T-cell (primary cell): ENCODE measurements at regions not wholly inside any gene's neighbourhood (a gene's known extent, or its start where the extent isn't known, plus 50 kb on each side); places are given as distances from the start of the nearest gene placed in this dataset.

Experiments used
- ATAC-seq, 4 experiments: fragments of 200-7000 bp in 3 of 4; fragments of 150-1000 bp in 1 of 4; cut with Tn5 transposase; replicated peaks in 1 of 4; 1 replicate in 3 of 4; 2 replicates in 1 of 4; pipeline ENCODE4 v1.10.0; 2021; ENCODE audit warnings: moderate library complexity in 3 of 4, mild to moderate bottlenecking in 2 of 4, moderate number of reproducible peaks in 1 of 4
- CTCF ChIA-PET, 2 donors: fragments of 300-600 bp; sonication (Branson Sonifier 250); formaldehyde crosslinking; loops; one replicate each; lab custom pipeline; 2022; ENCODE audit warnings: antibody characterized with exemption in 2 of 2; lab: Charles Lee
- POLR2A ChIA-PET, 2 donors: fragments of 300-600 bp; sonication (Branson Sonifier 250); formaldehyde crosslinking; loops; one replicate each; lab custom pipeline; 2022; ENCODE audit warnings: antibody characterized with exemption in 2 of 2; lab: Charles Lee
- DNase-seq, 35 experiments: peaks; one replicate each; pipeline versions ENCODE4 v3.0.0 to v3.0.0-alpha.2; 2013 to 2023
- H3K27ac ChIP-seq: one replicate; pipeline ENCODE4 v1.5.1; 2013; ENCODE audit warnings: low read length
- H3K27me3 ChIP-seq, 2 experiments: replicated peaks in 1 of 2; 1 replicate in 1 of 2; 2 replicates in 1 of 2; pipeline versions ENCODE4 v1.6.1 to v1.7.0; 2013; ENCODE audit warnings: low read length in 1 of 2, mixed read lengths in 1 of 2; ENCODE audit not compliant: control insufficient read depth in 2 of 2, insufficient read depth in 2 of 2; ENCODE audit errors: extremely low read depth in 1 of 2
- H3K36me3 ChIP-seq, 2 donors: 1 replicate in 1 of 2; 2 replicates in 1 of 2; pipeline versions ENCODE4 v1.6.1 to v1.7.0; 2013; ENCODE audit warnings: low read length in 1 of 2; ENCODE audit not compliant: control insufficient read depth in 2 of 2, insufficient read depth in 1 of 2; ENCODE audit errors: extremely low read depth in 1 of 2
- H3K4me1 ChIP-seq, 2 experiments: 1 replicate in 1 of 2; 2 replicates in 1 of 2; pipeline versions ENCODE4 v1.6.1 to v1.7.0; 2013; ENCODE audit warnings: low read length in 2 of 2, mixed read lengths in 1 of 2; ENCODE audit not compliant: insufficient read depth in 2 of 2, control insufficient read depth in 1 of 2; ENCODE audit errors: extremely low read depth in 1 of 2
- H3K4me3 ChIP-seq, 2 donors: 1 replicate in 1 of 2; 2 replicates in 1 of 2; pipeline versions ENCODE4 v1.5.1 to v1.7.0; 2013; ENCODE audit warnings: mild to moderate bottlenecking in 2 of 2, low read length in 1 of 2, moderate library complexity in 1 of 2; ENCODE audit not compliant: control insufficient read depth in 1 of 2; ENCODE audit errors: extremely low read depth in 1 of 2
- H3K9me3 ChIP-seq: 2 replicates; pipeline ENCODE4 v1.7.0; 2013
- H3K27ac Mint-ChIP-seq, 2 donors: one replicate each; pipeline ENCODE4 v1.8.0; 2020 to 2021; ENCODE audit warnings: mild to moderate bottlenecking in 2 of 2, mixed read lengths in 2 of 2
- H3K27me3 Mint-ChIP-seq, 2 donors: one replicate each; pipeline ENCODE4 v1.8.0; 2021 to 2022; ENCODE audit warnings: mixed read lengths in 2 of 2
- H3K36me3 Mint-ChIP-seq: one replicate; pipeline ENCODE4 v1.8.0; 2021; ENCODE audit warnings: mixed read lengths
- H3K4me1 Mint-ChIP-seq, 3 donors: one replicate each; pipeline ENCODE4 v1.8.0; 2020 to 2022; ENCODE audit warnings: mixed read lengths in 3 of 3, mild to moderate bottlenecking in 1 of 3
- H3K4me3 Mint-ChIP-seq, 3 donors: one replicate each; pipeline ENCODE4 v1.8.0; 2020 to 2022; ENCODE audit warnings: mild to moderate bottlenecking in 3 of 3, mixed read lengths in 3 of 3, moderate library complexity in 3 of 3
- H3K9me3 Mint-ChIP-seq, 3 donors: one replicate each; pipeline ENCODE4 v1.8.0; 2020 to 2022; ENCODE audit warnings: mixed read lengths in 3 of 3
- WGBS: methylation state at CpG from one replicate; pipeline ENCODE4 v1.1.5; 2013; ENCODE audit warnings: missing lambda C conversion rate; ENCODE audit not compliant: insufficient coverage; 5-methylcytosine and 5-hydroxymethylcytosine counted together

DNA sequence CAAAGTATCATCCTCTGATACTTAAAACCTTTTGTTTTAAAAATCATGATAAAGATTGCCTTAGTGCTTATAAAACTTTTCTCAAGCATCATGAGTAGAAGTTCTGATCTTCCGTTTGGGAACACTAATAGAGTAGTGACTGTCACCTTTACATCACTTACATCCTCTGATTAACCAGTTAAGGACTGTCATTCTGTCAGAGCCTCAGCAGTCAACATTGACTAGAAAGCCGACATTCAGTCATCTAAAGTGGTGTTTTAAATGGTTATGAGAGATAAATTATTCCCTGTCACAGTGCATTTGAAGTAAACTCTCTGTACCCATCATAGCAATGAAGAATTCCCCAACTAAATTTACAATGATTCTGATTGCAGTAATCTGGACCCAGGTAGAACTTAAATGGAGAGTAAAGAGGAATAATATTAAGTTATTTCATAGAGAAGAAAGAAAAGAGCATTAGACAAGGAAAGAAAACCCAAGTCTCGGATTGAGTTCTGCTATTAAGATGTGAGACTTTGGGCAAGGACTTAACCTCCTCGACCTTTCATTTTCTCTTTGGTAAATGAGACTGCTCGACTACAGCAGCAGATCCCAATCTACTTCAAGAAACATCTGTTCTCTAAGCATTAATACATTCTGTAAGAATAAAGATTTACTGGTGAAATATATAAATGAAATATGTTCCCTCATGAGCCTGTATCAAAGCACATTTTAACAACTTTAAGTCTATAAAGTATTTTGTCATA lies 563.9 kb upstream of the LMO3 start:
- ChIA-PET POLR2A (no interaction called here), CTCF (no interaction called here)
- Mint-ChIP-seq H3K4me1 (no peaks in the 10 kb centered on the region), H3K27ac (no peak overlapping the region), H3K27me3 (no peaks in the 10 kb centered on the region), H3K9me3 (peaks cover 11 to 26% (median 19%) of the 10 kb centered on the region in 3 donors), H3K4me3 (no peak overlapping the region), H3K36me3 (no peaks in the 10 kb centered on the region)
- H3K4me3 ChIP-seq = no peak overlapping the region
- H3K36me3 ChIP-seq = no peaks in the 10 kb centered on the region
- no peak for DNase-seq
- no peaks in the 10 kb centered on the region for H3K4me1 ChIP-seq
- no peaks in the 10 kb centered on the region for H3K9me3 ChIP-seq
- no peak for ATAC-seq
- no CpG with 5 or more reads among the region's 5 CpGs for WGBS
- no peak overlapping the region for H3K27ac ChIP-seq
- H3K27me3 ChIP-seq = no peaks in the 10 kb centered on the region

DNA sequence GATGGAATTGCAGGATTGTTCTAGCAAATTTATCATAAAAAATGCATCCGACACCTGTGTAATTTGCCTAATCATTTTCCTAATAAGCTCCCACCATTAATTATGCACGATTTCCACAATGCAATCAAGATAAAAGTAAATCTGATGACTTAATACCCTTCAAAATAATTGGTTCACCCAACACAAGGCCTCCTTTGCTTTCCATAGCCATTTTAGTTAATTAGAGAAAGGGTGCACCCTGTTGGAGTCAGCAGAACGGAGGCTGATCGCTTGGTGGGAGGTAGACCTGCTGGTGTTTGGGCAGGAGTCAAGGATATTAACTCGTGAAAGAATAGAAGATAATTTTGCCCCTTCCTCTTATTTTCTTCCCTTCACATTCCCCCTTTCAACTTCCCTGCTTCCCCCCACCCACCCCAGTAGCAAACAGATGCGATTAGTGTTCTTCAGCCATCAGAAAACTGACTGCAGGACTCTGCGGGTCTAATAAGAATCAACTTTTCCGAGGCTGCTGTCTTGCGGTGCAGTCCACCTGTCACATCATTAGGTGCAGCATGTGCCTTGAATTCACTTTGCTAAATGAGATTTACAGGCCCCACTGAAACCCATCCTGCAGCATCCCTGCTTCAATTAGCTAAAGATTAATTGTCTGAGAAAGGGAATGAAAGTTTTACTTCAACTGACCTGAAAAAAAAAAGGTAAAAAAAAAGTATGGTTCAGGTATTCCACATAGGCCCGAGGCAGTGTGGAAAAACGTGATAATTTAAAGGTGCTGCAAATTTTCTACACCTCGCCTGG lies 553.7 kb upstream of the LMO3 start:
- peaks cover 8 to 22% (median 9%) of the 10 kb centered on the region in 3 donors for H3K9me3 Mint-ChIP-seq
- no peak overlapping the region for H3K27ac ChIP-seq
- H3K36me3 ChIP-seq = no peaks in the 10 kb centered on the region
- no peaks in the 10 kb centered on the region for H3K4me1 ChIP-seq
- WGBS = 79% methylated on average over 4 of the region's 12 CpGs
- POLR2A ChIA-PET = no interaction called here
- H3K27ac Mint-ChIP-seq = no peak overlapping the region
- CTCF ChIA-PET = no interaction called here
- no peak for DNase-seq
- no peaks in the 10 kb centered on the region for H3K27me3 Mint-ChIP-seq
- H3K9me3 ChIP-seq = no peaks in the 10 kb centered on the region
- no peaks in the 10 kb centered on the region for H3K36me3 Mint-ChIP-seq
- ATAC-seq = no peak
- no peak overlapping the region for H3K4me3 ChIP-seq
- H3K4me3 Mint-ChIP-seq = no peak overlapping the region
- H3K27me3 ChIP-seq = no peaks in the 10 kb centered on the region
- no peaks in the 10 kb centered on the region for H3K4me1 Mint-ChIP-seq

DNA sequence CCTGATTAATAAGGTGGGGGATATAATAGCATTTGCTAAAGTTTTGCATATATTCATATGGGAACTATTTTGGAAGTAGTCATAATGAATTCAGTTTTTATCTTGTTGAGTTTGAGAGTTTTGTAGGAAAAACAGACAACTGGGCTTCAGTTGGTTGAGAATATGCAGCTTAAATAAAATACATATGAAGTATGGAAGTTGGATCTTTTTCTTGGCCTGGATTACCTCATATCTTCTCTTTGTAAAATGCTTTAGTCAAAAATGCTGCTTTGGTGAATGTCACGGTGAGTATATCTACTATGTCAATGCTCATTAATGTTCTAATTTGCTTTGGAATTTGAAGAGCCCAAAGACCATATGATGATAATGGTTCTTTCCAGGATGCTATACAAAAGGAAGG lies 552.2 kb upstream of the LMO3 start:
- H3K4me3 ChIP-seq = no peak overlapping the region
- H3K4me1 ChIP-seq = no peaks in the 10 kb centered on the region
- Mint-ChIP-seq H3K36me3 (no peaks in the 10 kb centered on the region), H3K27ac (no peak overlapping the region), H3K27me3 (no peaks in the 10 kb centered on the region), H3K9me3 (peaks cover 16 to 32% (median 17%) of the 10 kb centered on the region in 3 donors), H3K4me3 (no peak overlapping the region), H3K4me1 (no peaks in the 10 kb centered on the region)
- no CpG with 5 or more reads among the region's 1 CpG for WGBS
- ChIA-PET POLR2A (no interaction called here), CTCF (no interaction called here)
- no peaks in the 10 kb centered on the region for H3K27me3 ChIP-seq
- no peak overlapping the region for H3K27ac ChIP-seq
- H3K36me3 ChIP-seq = no peaks in the 10 kb centered on the region
- no peaks in the 10 kb centered on the region for H3K9me3 ChIP-seq
- ATAC-seq = no peak
- no peak for DNase-seq

DNA sequence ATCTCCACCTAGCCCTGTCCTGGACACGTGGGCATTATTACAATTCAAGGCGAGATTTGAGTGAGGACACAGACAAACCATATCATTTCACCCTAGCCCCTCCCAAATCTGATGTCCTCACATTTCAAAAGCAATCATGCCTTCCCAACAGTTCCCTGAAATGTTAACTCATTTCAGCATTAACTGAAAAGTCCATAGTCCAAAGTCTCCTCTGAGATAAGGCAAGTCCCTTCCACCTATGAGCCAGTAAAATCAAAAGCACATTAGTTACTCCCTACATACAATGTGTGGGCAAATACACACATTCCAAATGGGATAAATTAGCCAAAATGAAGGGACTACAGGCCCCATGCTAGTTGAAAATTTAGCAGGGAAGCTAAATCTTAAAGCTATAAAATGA lies 546.0 kb upstream of the LMO3 start:
- Histone ChIP-seq H3K27ac (no peak overlapping the region), H3K27me3 (no peaks in the 10 kb centered on the region), H3K9me3 (no peaks in the 10 kb centered on the region), H3K4me3 (no peak overlapping the region), H3K4me1 (no peaks in the 10 kb centered on the region), H3K36me3 (no peaks in the 10 kb centered on the region)
- no peaks in the 10 kb centered on the region for H3K27me3 Mint-ChIP-seq
- H3K27ac Mint-ChIP-seq = no peak overlapping the region
- POLR2A ChIA-PET = no interaction called here
- no peak overlapping the region for H3K4me3 Mint-ChIP-seq
- H3K36me3 Mint-ChIP-seq = no peaks in the 10 kb centered on the region
- CTCF ChIA-PET = no interaction called here
- no peaks in the 10 kb centered on the region for H3K4me1 Mint-ChIP-seq
- ATAC-seq (no peak), DNase-seq (no peak)
- peaks cover 22 to 40% (median 30%) of the 10 kb centered on the region in 3 donors for H3K9me3 Mint-ChIP-seq
- 54% methylated on average over 2 of the region's 2 CpGs for WGBS

DNA sequence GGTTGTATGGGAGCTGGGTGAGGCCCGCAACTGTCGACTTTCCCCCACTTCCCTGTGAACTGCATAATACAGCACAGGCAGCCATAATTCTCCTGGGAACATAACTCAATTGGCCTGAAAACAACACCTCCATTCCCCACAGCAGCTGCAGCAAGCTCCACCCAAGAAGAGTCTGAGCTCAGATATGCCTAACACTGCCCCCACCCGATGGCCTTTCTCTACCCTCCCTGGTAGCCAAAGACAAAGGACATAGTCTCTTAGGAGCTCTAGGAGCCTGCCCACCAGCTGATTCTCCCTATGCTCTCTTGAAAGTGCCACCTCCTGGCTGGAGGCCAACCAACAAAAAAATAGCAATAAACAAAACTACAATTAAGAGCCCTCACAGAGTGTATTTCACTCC lies 542.7 kb upstream of the LMO3 start:
- Histone ChIP-seq H3K4me1 (no peaks in the 10 kb centered on the region), H3K27ac (no peak overlapping the region), H3K27me3 (no peaks in the 10 kb centered on the region), H3K9me3 (no peaks in the 10 kb centered on the region), H3K36me3 (no peaks in the 10 kb centered on the region), H3K4me3 (no peak overlapping the region)
- WGBS = 89% methylated on average over 1 of the region's 3 CpGs
- ChIA-PET POLR2A (interaction anchor here in 1 of 2 donors (0.6 kb wide), 1 partner anchor 33 kb away, joined by 3 read pairs; no protein-coding TSS in a partner anchor), CTCF (no interaction called here)
- Mint-ChIP-seq H3K27ac (no peak overlapping the region), H3K27me3 (no peaks in the 10 kb centered on the region), H3K9me3 (peaks cover 9 to 29% (median 20%) of the 10 kb centered on the region in 3 donors), H3K4me1 (no peaks in the 10 kb centered on the region), H3K36me3 (no peaks in the 10 kb centered on the region), H3K4me3 (no peak overlapping the region)
- ATAC-seq (no peak), DNase-seq (no peak)

DNA sequence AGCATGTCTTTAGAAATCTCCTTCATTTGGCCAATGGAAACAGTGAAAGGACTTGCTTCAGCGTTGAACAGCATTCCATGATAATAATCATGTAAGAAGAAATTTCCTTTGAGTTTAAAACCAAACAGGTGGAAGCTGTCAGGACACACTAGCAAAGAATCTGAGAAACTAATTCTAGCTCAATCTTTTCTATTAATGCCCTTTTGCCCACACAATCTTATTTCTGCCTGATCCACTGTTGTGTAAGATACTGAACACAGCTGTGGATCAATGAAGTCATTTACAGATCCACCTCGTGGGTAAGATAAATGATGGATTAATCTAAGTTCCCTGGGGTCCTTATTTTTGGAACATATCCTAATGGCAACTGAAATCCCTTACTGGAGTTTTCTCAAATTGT lies 536.9 kb upstream of the LMO3 start:
- no peak for DNase-seq
- ChIA-PET CTCF (no interaction called here), POLR2A (no interaction called here)
- no peak overlapping the region for H3K4me3 ChIP-seq
- ATAC-seq = no peak
- peaks cover 8 to 29% (median 24%) of the 10 kb centered on the region in 3 donors for H3K9me3 Mint-ChIP-seq
- no peak overlapping the region for H3K27ac ChIP-seq
- H3K36me3 ChIP-seq = no peaks in the 10 kb centered on the region
- H3K27ac Mint-ChIP-seq = no peak overlapping the region
- H3K4me1 ChIP-seq = no peaks in the 10 kb centered on the region
- H3K27me3 Mint-ChIP-seq = no peaks in the 10 kb centered on the region
- WGBS = no CpG with 5 or more reads among the region's 2 CpGs
- H3K36me3 Mint-ChIP-seq = no peaks in the 10 kb centered on the region
- no peaks in the 10 kb centered on the region for H3K4me1 Mint-ChIP-seq
- no peak overlapping the region for H3K4me3 Mint-ChIP-seq
- H3K9me3 ChIP-seq = peaks cover 5% of the 10 kb centered on the region
- no peaks in the 10 kb centered on the region for H3K27me3 ChIP-seq
